ENCODE measurements at regions not wholly inside any gene's neighbourhood (a gene's known extent, or its start where the extent isn't known, plus 50 kb on each side); places are given as distances from the start of the nearest gene placed in this dataset.
"Not testable (repeated sequence)": the region's sequence is repeated elsewhere in the genome, so short reads cannot be mapped to it uniquely, and the experiment has no call there.

- no peak for DNase-seq
Observed at GRCh38 chr6:882084-882598, 189.2 kb upstream of the EXOC2 start.

GRCh38 chr6:878179-878578 lies 185.2 kb upstream of the EXOC2 start:
- DNase-seq, result no peak

DNA sequence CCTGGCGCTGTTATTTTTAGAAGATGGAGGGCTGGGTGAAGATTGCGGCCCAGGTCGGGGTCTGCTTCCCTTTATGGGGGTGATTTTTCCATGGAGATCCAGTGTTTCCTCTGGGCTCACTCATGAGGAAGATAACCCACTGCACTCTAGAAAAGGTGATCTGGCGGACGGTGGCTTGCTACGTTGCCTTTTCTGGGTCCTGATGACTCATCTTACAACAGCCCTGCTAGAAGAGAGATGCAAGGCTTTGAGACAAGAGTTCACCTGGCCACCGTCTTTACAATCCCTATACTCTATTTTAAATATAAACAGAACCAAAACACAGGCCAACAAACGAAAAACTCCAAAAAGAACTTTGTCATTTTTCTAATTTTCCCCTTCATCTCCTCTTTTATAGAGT lies 182.1 kb upstream of the EXOC2 start:
- no peak for DNase-seq

DNA sequence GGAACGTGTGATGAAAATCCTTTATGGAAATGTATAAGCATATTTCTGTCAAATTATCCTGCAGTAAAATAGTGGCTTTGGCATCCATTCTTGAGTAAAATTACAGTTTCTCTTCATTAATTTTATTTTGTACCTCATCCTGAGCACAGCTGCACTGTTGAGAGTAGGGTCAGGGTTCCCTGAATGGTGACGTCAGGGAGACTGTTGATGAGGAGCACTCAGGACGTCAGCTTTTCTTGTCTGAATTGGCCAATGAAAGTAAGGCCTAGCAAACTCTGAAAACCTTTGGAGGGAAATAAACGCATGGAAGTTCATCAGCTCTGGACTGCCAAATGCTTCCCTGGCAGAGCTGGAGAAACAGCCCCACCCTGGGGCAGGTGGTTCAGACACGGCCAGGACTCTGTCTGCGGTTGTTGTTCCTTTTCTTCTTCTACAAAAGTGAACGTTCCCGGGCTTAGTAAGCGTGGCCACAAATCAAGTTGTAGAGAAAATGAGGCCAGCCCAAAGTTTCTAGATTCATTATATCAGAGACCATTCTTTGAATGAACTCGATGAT lies 179.7 kb upstream of the EXOC2 start:
- DNase-seq, result no peak

DNA sequence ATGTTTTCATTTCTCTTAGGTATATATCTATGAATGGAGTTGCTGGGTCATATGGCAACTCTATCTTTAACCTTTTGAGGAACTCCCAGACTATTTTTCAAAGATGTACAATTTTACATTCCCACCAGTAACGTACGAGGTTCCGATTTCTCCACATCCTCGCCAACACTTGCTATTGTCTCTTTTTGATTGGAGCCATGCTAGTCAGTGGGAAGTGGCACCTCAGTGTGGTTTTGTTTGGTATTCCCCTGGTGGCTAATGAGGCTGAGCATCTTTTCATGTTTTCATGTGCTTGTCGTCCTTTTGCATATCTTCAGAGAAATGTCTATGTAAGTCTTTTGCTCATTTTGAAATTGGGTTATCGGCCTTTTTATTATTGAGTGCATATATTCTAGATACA lies 178.6 kb upstream of the EXOC2 start:
- DNase-seq, result no peak

DNA sequence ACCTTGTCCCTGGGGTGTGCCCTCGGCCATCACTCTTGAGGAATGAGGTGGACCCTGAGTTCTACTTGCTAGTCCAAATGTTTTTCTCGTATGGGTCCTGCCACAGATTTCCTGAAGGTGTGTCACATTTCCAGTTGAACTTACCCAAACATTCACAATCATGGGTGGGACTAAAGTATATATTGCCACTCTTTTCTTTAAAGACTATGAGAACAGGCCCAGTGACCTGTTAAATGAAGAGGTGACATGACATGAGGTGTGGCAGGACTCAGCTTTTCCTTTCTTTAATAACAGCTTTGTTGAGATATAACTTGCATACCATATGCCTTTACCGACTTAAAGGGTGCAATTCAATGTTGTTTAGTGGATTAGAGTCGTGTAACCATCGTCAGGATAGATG lies 177.2 kb upstream of the EXOC2 start:
- DNase-seq, result no peak

DNA sequence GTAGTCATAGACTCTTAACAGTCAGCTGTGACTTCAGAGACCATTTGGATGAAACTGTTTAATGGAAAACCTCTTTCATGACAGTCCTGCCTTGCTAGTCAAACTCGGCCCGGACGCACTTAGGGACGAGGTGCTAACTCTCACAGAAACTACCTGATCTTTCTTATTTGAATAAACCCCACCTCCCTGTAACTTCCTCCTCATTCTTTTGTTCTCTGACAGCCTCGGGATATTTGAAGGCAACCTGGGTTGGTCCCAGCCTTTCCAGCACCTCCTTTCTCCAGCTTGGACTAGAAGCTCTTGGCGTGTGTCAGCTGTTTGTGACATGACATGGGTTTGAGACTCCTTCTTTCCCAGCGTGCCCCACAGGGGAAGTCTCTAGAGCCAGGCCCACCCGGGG lies 175.3 kb upstream of the EXOC2 start:
- no peak for DNase-seq

DNA sequence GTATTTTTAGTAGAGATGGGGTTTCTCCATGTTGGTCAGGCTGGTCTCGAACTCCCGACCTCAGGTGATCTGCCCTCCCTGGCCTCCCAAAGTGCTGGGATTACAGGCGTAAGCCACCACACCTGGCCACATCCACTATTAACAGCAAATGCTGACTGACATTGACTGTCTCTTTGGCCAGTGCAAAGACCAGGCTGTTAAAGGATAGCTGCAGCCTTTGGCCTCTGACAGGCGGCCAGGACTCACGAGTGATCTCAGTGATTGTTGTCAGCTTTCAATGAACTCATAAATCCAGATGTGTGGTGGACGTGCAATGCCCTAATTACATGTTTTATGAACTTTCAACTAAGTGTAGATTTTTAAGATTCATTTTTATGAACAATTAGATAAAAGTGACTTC lies 174.4 kb upstream of the EXOC2 start:
- no peak for DNase-seq

- no peak for DNase-seq
Observed at GRCh38 chr6:866316-866715, 173.4 kb upstream of the EXOC2 start.

DNA sequence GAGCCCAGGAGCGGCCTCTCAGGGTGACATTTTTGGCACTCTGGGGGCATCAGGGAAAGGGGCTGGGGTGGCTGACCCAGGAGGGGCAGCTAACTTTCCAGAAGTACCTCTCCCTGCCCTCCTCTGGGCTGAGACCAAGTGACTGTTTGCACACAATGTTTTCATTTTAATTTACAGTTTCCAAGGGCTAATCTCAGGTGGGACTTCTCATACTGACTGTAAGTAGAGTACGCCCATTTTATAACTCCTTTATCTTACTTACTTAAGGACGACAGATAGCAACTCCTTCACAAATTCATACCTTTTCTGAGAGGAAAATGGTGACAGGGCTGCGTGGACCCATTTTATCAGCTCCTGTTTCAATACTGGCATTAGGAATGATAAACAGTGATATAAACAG lies 172.9 kb upstream of the EXOC2 start:
- DNase-seq, result no peak

DNA sequence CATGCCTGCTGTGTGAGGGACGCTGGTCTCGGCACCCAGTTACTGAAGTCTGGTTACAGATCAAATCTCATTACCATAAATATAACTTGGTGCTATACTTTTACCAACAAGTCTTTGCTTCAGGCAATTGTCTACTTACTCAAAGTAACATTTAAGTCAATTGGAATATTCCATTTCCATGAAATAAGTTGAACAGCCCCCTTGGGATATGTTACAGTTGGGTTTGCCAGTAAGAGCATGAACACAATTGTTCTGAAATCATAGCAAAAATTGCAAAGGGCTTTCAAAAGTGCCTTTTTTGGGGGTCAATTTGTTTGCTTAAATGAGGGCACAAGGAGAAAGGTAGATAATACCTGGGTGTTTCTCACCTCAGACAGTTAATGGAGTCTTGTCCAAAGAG lies 170.9 kb upstream of the EXOC2 start:
- DNase-seq, result no peak

DNA sequence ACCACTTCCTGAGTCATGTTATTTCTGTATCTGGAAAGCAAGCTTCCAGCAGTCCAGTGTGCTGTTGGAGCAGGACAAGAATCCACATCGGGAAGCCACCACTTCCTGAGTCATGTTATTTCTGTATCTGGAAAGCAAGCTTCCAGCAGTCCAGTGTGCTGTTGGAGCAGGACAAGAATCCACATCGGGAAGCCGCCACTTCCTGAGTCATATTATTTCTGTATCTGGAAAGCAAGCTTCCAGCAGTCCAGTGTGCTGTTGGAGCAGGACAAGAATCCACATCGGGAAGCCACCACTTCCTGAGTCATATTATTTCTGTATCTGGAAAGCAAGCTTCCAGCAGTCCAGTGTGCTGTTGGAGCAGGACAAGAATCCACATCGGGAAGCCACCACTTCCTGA lies 170.2 kb upstream of the EXOC2 start:
- not testable (repeated sequence) for DNase-seq

DNA sequence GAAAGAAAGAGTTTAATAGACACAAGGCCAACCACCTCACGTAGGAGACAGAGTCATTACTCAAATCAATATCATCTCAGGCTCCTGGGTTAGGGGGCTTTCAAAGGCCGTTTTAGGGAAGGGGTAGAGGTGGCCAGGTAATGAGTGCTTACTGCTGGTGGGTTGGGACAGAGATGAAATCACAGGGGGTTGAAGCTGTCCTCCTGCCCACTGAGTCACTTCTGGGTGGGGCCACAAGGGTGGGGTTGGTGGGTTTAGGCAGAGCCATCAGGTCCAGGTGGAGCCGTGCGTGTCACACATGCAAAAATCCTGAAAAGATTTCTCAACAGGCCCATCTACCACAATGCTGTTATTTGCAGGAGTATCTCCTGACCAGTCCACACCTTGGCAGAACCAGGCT lies 167.0 kb upstream of the EXOC2 start:
- no peak for DNase-seq

- DNase-seq, result no peak
Observed at GRCh38 chr6:854406-855118, 161.6 kb upstream of the EXOC2 start.

- not testable (repeated sequence) for DNase-seq
Observed at GRCh38 chr6:852216-852615, 159.3 kb upstream of the EXOC2 start.

GRCh38 chr6:849075-849506 lies 156.2 kb upstream of the EXOC2 start:
- DNase-seq, result no peak

DNA sequence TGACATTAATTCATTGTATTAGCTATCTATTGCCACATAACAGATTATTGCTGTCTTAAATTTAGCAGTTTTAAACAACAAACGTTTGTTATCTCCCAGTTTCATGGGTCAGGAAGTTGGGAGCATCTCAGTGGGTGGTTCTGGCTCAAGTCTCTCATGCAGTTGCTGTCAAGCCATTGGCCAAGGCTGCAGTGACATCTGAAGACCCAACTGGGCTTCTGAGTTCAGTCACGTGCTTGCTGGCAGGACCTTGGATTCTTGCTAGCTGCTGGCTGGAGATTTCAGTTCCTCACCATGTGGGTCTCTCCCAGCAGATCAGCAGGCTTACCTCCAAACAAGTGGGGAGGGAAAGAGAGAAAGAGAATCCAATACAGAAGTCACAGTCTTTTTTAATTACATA lies 152.6 kb upstream of the EXOC2 start:
- DNase-seq, result no peak

- DNase-seq, result no peak
Observed at GRCh38 chr6:845101-845500, 152.2 kb upstream of the EXOC2 start.

GRCh38 chr6:842141-842540 lies 149.2 kb upstream of the EXOC2 start:
- DNase-seq, result no peak

GRCh38 chr6:841569-841968 lies 148.6 kb upstream of the EXOC2 start:
- no peak for DNase-seq

- no peak for DNase-seq
Observed at GRCh38 chr6:839201-839600, 146.3 kb upstream of the EXOC2 start.

GRCh38 chr6:837380-837779 lies 144.4 kb upstream of the EXOC2 start:
- DNase-seq, result no peak

DNA sequence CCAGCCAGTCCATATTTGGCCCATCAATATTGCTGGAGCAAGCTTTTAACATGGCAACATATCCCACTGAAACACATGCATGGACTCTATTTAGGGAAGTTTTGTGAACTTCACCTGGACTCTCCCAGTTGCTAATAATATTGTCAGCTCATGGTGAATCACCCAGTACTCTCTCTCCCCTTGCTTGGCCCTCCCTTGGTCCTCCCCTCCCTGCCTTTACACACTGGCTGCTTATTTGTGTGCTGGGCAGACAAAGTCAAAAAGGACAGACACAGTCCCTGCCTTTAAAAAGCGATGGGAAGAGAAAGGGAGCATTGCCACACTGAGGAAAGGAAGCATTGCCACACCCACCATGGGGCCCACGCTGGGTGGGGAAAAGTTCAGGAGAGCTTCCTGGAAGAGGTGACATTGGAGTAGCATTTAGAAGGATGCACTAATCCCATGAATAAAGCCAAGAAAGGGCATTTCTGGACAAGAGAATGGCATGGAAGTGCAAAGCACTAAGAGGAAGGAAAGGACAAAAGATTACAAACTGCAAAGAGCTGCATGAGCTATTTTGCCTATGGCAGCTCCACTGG lies 143.4 kb upstream of the EXOC2 start:
- DNase-seq, result no peak

GRCh38 chr6:835476-836160 lies 142.7 kb upstream of the EXOC2 start:
- DNase-seq, result no peak
